Epithelial cell of proximal tubule (primary cell): ENCODE measurements at regions not wholly inside any gene's neighbourhood (a gene's known extent, or its start where the extent isn't known, plus 50 kb on each side); places are given as distances from the start of the nearest gene placed in this dataset.
A peak's percentile ranks its signal among the peaks of the same experiment; 100 is the strongest.

Experiments
- DNase-seq: peaks from one replicate; pipeline ENCODE4 v3.0.0-alpha.2; 2011; ENCODE audit warnings: low read depth
- H3K4me3 ChIP-seq: 2 replicates; pipeline ENCODE4 v1.5.1; 2011; ENCODE audit warnings: low read depth, mild to moderate bottlenecking, low read length
- CTCF ChIP-seq: conservative IDR thresholded peaks from 2 replicates; pipeline ENCODE4 v1.5.1; 2012; ENCODE audit warnings: low read depth, mild to moderate bottlenecking, low read length

- no peak for DNase-seq
- H3K4me3 ChIP-seq = no peak overlapping the region
- TF ChIP-seq CTCF = peak; percentile 20
These were observed 82.5 kb downstream of the PALM2AKAP2 start for GRCh38 chr9:109862452-109862851.

DNA sequence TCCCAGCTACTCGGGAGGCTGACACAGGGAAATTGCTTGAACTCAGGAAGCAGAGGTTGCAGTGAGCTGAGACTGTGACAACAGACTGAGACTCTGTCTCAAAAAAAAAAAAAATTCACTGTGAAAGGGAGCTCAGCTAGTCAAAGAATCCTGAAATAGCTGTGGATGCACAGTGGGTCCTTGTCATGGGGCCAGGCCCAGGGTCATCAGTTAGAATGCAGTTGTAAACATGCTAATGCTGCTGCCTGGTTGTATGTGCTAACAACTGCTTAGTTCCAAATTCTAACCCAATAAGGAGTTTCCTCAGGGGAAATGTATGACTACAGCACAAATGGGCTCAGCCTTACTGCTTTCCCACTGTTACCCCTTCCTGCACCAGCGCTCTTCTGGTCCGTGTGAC, 84.0 kb downstream of the PALM2AKAP2 start:
- no peak for DNase-seq
- H3K4me3 ChIP-seq = no peak overlapping the region
- TF ChIP-seq CTCF = no peak

GRCh38 chr9:109865521-109865920, 85.5 kb downstream of the PALM2AKAP2 start:
- no peak for TF ChIP-seq CTCF
- H3K4me3 ChIP-seq = no peak overlapping the region
- no peak for DNase-seq

DNA sequence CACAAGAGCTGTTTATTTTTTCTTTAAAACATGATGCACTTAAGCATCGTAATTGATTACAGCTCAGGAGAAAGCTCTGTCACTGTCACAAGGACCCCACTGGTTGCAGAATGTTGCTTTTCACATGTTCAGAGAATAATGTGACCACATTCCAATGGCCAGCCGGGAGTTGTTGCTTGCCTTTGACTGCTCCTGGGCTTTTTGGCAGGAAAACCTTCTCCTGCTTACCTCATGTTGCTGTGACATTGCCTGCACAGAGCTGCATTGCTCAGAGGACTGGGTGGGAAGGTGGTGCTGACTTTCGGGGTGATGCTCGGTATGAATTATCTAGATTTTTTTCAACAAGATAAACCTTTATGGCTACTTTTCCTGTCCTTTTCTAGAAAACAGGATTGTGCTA, 88.2 kb downstream of the PALM2AKAP2 start:
- no peak for TF ChIP-seq CTCF
- no peak overlapping the region for H3K4me3 ChIP-seq
- no peak for DNase-seq

GRCh38 chr9:109868722-109869121, 88.7 kb downstream of the PALM2AKAP2 start:
- no peak for DNase-seq
- no peak for TF ChIP-seq CTCF
- no peak overlapping the region for H3K4me3 ChIP-seq

DNA sequence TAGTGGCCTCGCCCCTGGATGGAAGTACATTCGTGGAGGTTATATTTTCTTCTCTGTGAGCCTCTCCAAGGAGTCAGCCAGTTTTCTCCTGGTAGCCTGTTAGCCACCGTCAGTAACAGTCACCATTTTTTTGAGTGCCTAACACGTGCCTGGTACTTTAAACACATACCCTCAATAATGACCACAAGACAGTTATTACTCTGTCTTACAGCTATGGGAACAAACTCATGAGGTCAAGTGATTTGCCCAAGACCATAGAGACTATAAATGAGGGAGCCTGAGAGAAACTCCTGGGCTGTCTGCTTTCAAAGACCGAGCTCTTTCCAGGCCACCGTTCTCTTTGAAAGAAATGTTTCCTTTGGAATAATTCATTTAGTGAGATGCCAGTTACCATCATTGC, 90.4 kb downstream of the PALM2AKAP2 start:
- DNase-seq = no peak
- H3K4me3 ChIP-seq = no peak overlapping the region
- TF ChIP-seq CTCF = no peak

DNA sequence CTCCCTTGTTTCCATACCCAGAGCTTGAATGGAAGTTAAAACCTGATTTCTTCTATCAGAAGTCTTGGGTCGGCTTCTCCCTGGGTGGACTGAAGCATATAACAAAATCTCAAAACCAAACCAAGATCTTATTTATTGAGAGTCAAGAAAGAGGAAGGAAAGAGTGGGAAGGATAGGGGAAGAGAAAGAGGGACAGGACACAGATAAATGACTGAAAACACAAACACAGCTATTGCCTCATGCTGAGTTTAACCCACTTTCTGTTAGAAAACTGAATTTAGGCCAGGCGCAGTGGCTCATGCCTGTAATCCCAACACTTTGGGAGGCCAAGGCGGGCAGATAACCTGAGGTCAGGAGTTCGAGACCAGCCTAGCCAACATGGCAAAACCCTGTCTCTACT, 92.9 kb downstream of the PALM2AKAP2 start:
- no peak for TF ChIP-seq CTCF
- H3K4me3 ChIP-seq = no peak overlapping the region
- no peak for DNase-seq
